Stimulated activated CD4-positive, alpha-beta T cell treated with anti-CD3 and anti-CD28 coated beads, Interleukin-15, amount 100 ng/mL, for 1 hour (primary cell): ENCODE measurements at regions not wholly inside any gene's neighbourhood (a gene's known extent, or its start where the extent isn't known, plus 50 kb on each side); places are given as distances from the start of the nearest gene placed in this dataset.
"Not testable (repeated sequence)": the region's sequence is repeated elsewhere in the genome, so short reads cannot be mapped to it uniquely, and the experiment has no call there.

ENCODE experiments used
- DNase-seq, 2 donors: peaks; one replicate each; pipeline ENCODE4 v3.0.0-alpha.2; 2020; ENCODE audit warnings: low read depth in 1 of 2, low spot score in 1 of 2

DNA sequence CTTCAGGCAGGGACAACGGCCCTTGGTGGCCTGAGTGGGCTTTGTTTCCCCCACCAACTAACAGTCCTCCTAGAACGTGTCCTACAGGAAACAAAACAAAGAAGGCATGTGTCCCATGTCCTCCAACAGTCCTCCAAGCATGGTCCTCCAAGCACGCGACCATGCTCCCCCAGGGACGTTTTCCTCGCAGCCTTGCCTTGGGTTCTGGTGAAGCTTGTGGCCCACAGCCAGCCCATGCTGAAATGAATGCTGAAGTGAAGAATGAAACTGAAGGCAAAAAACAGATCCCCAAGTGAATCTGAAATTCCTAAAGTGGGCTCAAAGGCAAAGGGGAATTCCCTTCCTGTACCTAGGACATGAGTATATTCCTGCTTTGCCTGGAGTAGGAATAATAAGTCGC lies 176.6 kb downstream of the JCAD start:
- DNase-seq: no peak

DNA sequence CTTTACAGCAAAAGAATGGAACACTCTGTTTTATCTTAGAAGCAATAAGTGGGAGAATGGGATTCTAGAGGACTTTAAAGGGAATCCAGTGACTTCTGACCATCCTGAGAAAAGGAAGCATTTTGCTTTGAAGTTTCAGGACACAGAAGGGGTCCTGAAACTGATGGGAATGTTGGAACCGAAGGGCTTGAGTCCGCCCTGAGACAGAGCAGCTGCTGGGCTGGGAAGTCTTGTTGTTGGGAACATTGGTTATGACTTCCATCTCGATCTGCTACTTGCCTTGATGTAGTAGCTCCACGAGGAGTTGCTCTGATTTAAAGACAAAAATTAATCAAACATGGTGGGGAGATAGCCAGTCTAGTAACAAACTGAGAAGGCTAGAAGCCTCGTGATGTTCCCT lies 177.6 kb downstream of the JCAD start:
- DNase-seq: no peak

DNA sequence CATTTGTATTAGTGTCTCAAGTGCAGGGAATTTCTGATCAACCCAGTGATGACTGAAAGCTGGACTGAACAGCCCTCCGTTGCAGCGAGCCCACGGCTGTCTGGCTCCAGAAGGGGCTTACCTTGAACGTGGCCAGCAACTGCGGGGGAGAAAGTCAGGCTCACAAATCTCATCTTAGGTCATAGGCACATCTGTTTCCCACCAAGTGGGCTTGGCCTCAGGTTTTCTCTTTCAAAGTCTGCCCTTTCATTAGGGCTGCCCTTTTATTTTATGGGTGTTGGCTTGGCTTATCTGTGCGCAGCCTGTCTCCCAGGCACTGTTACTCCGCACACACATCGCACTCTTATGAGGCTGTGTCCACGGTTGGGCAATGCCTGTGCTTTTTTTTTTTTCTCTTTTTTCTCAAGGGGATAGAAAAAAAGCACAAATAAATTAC lies 178.0 kb downstream of the JCAD start:
- DNase-seq: no peak

DNA sequence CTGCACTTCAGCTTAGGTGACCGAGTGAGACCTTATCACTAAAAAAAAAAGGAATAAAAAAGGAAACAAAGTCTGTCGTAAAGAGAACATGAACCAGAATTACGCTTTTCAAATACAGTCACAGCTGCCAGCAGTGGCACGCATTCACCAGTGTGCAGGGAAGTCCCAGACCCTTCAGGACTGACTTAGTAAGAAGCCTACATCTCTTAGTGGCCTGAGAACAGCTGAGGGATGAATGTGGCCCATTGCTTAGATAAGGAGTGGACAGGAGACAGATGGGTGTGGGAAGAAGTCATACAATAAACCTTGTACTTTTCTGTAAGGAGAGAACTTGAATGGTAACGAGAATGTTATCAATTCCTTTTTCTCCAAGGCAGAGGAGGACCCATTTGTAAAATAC lies 178.5 kb downstream of the JCAD start:
- no peak for DNase-seq

DNA sequence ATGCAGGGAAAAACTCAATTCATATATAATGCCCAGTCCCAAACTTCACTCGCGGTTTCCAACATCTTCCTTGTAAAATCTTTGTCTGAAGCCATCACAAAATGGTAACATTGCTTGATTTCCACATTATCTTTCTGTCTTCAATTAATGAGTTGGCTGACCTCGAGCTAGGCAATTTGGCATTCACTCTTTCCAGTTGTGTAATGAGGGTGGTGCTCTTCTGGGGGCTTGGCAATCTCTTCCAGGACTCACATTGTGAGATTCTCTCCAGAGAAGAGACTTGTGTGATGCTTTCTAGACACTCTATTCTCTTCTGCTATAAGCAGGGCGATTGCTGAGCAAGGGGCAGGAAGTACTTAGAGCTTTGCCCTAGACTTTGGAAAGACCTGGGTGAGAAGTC lies 179.5 kb downstream of the JCAD start:
- DNase-seq: no peak

DNA sequence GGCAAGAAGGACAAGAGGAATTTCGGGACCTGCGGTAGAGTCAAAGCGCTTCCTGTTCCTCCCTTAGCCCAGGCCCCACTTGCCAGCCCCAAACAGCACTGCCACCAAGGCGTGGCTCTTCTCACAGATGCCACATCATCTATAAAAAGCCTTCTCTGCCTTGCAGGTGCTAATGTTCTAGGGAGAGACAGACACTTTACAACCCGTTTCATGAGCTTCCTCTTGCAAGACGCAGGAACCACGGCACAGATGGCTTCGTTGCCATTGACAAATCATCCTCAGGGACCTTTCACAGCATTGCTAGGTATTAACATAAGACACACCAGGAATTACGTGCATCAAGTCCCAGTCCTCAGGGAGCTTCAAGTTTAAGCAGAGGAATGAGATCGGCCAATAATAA lies 180.9 kb downstream of the JCAD start:
- no peak for DNase-seq

DNA sequence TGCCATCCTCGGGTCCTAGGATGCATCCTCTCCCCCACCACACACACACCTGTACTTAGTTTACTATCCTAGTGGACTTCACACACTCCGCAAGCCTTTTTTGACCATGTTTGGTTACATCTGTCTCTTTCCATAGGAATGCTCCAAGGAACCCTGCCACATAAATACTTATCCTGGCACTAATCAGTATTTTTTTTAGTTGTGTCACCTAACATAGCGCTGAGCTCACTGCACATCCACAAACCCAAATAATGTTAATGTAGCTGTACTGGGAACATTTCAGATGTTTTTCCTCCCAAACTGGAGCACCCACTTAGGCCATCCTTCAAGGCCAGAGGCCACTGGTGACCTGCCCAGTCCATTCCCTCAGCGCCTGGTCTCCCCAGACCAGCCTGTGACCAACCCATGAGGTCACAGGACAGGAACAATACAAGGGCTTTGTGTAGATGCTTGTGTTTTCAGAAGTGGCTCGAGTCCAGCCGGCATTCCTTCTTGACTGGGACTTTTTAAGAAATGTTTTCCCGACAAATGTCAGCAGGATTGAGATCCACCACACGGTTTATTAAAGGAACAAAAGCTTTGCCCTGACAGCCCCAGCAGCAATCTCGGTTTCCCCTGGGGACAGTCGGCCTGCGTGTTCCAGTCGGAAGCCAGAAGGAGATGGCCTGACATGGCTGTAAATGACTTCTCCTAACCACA lies 181.4 kb downstream of the JCAD start:
- DNase-seq: no peak

DNA sequence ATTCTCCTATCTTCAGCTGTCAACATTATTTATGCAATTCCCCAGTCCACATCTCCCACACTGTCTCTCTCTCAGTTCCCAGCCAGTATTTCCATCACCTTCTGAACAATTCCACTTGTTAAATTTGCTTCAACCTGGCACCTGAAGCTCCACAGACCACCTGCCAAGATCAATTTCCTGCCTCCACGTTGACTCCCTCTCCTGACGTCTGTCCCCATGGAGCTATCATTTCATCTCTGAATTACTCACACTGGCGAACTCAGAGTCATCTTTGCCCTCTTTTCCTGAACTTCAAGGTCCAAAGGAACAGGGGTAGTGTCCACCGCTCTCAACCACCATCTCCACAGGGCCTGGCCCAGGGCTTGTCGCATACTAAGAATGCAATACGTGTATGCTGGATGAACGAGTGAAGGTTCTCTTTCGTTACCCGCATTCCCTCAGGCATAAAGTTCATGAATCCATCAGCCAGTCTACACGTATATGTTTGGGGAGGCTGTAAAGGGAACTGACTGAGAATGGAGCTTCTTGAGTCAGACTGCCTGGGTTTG lies 183.3 kb downstream of the JCAD start:
- DNase-seq: no peak

DNA sequence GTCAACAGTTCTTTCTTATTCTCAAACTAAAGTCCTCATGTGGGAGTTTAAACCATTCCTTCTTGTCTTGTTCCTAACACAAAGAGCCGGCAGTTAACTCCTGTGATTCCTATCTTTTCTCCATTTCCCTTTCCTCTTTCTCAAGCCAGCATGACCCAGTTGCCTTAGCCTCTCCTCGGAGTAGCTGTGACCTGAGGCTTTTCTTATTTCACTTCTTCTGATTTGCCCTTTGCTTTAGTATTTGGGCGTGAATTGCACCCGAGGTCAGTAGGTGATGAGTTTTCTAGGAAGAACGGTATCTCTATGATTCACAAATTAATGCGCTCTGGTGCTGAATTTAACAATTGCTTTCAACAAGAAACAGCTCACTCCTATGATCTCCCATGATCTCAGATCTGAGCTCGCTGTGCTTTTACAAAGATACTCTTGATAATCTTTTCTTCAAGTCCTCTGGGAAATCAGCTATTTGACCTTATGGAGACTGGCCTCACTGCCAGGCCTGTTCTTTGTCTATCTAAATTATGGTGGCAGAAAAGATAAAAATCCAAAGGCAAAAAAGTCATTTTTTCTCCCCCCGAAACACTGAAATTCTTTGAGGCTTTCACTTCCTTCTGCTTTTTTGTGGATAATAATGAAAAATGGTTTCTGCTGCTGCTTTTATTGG lies 184.6 kb downstream of the JCAD start:
- DNase-seq: no peak

DNA sequence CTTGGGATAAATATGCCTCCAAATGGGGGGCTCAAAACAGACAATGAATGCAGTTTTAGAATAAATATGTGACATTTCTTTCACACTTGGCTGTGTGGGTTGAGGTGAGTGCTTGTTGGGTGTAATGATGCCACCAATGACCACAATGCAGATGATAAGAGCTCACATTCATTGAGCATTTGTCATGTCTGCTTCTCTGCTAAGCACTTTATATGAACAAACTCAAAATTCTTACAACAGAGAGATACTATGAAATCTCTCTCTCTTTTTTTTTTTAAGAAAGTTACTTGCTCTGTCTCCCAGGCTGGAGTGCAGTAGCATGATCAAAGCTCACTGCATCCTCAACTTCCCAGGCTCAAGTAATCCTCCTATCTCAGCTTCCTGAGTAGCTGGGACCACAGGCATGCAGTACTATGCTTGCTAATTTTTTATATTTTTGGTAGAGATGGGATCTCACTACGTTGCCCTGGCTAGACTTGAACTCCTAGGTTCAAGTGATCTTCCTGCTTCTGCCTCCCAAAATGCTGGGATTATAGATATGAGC lies 185.4 kb downstream of the JCAD start:
- DNase-seq: no peak

DNA sequence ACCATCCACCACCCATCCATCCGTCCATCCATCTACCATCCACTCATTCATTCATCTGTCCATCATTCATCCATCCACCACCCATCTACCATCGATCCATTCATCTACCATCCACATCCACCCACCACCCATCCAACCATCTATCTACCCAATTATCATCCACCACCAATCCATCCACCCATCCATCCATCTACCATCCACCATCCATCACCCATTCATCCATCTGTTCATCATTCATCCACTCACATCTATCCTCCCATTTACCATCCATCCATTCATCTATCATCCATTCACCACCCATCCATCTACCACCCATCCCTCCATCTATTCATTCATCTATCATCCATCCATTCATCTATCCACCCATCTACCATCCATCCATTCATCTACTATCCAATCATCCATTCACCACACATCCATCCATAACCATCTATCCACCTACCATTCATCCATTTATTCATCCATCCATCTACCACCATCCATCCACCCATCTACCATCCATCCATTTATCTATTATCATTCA lies 188.8 kb downstream of the JCAD start:
- no peak for DNase-seq

DNA sequence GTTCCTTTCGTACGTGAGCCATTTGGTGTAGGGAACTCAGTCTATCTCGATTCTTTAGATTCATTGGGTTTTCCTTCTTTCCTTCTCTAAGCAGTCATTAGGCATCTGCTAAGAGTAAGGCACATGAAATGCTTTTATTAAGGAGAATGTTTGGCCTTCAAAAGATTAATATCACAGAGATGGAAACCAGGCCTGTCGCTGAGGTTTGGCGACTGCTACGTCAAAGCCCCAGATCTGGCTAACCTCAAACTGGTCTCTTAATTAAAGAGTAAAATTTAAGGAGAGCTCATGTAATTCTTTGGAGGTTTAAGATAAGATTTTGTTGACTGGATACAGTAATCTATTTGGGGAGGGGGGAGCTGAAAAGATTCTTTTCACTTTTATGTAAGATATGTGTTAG lies 189.8 kb downstream of the JCAD start:
- no peak for DNase-seq

DNA sequence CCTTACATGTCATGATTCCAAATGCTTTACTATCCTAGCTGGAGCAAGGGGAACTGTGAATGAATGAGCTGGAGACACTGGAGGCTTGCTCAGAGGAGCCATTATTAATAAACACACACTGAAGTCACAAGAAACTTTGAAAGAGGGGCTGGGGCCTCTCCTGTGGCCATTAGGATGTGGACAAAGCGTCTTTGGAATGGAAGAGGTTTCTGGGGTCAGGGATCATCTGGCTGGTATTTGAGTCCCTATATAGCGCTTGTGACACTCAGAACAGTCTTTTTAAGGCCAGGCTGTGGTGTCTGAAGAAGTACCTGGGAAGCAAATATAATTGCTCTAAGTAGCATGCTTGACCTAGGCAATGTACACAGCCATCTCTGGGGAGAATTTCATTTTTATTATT lies 193.0 kb downstream of the JCAD start:
- DNase-seq: no peak

DNA sequence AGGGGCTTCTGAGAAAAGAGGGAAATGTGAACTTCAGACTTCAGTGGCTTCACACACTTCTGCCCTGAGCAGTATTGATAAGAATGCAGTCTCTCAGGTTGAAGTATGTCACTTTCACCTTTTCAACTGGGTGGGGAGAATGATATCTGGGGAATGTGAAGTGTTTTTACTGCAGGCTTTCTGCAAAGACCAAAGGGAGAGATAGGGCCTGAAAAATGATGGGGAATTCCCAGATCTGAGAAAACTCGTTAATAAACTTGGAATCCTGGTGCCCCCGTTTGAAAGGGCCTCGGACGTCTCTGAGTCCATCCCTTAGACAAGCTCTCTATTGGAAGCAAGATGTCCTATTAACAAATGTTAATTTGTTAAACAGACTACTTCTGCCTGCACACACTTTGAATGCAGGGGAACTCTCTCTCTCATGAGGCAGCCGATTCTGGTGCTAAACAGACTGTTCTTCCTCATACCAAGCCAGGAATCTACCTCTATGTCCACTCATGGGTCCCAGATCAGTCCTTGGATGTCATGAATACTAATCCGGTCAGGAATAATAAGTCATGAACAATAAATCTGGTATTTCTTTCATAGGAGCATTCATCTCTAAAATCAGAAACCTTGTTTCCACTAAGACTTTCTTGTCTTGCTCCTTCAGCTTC lies 193.6 kb downstream of the JCAD start:
- DNase-seq: no peak

DNA sequence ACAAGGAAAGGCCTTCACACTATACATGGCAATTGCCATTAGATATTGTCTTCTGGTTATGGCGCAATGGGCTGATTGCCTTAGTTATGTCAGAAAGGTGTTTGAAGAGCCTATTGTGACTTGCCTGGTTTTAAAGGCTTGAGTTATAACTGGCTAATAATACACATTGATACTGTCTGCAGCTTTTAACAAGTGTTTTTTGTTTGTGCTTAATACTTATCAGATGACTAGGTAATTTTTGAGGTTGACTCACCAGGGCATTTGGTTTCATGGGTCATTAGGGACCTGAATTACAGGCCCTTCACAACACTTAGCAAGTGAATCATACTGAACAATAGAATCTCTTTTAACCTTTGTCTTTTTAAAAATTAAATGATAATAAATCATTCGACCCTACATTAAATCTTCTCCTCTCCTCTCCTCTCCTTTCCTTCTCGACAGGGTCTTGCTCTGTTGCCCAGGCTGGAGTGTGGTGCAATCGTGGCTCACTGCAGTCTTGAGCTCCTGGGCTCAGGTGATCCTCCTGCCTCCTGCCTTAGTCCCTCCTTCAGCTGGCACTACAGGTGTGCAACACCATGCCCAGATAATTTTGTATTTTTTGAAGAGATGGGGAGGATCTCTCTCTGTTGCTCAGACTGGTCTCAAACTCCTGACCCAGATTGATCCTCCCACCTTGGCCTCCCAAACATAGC lies 196.3 kb downstream of the JCAD start:
- DNase-seq: no peak

DNA sequence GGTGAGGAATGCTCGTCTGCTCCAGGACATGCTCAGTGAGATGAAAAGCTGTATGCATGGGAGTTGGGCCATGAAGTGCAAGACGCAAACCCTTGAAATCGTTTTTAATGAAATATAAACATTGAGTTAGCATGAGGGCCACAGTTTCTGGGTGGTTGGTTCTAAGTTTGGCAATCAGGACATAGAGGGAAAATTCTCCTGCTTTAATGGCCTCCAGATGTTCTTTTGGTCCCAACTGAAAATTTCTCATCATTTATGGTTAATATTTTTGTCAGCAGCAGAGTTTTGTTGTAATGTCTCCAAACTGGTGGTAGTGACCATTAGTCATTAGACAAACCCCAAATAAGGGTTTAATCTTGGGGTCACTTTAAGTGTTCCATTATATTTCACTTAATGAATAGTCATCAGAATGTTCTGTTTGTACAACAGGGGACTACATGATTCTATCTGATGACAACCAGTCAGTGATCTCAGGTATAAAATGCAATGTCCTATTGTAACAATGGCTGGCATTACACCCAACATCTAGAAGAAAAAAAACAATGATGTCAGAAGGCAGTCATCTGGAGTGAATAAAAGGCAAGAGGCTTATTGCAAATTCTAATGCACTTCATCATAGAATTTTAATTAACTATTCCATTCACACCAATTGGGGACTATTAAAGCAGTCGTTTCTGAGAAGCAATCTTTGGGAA lies 197.4 kb downstream of the JCAD start:
- no peak for DNase-seq

DNA sequence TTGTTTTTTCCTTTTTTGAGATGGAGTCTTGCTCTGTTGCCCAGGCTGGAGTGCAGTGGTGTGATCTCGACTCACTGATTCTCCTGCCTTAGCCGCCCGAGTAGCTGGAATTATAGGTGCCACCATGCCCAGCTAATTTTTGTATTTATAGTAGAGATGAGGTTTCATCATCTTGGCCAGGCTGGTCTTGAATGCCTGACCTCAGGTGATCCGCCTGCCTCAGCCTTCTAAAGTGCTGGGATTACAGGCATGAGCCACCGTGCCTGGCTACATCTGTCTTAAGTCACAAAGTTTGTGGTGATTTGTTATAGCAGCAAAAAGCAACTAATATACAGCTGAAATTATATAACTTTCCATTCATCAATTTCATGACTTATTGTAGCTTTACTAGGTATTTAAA lies 198.2 kb downstream of the JCAD start:
- DNase-seq: not testable (repeated sequence)

DNA sequence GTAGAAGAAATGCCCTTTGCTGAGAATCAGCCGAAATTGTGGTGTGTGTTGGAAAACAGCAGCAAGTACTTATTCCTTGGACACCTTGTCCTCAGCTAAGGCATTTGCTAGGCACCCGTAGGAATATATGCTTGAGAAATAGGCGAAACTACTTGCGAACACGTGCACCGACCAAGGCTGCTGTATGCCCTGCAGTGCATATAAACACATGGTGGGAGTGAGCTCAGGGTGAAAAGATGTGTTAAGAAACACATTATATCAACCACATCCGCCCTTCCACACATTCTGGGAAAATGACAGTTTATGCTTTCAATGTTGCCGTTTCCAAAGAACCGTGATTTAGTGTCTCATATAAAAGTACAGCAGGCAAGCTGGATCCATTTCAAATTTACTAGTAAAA lies 199.2 kb downstream of the JCAD start:
- DNase-seq: no peak

DNA sequence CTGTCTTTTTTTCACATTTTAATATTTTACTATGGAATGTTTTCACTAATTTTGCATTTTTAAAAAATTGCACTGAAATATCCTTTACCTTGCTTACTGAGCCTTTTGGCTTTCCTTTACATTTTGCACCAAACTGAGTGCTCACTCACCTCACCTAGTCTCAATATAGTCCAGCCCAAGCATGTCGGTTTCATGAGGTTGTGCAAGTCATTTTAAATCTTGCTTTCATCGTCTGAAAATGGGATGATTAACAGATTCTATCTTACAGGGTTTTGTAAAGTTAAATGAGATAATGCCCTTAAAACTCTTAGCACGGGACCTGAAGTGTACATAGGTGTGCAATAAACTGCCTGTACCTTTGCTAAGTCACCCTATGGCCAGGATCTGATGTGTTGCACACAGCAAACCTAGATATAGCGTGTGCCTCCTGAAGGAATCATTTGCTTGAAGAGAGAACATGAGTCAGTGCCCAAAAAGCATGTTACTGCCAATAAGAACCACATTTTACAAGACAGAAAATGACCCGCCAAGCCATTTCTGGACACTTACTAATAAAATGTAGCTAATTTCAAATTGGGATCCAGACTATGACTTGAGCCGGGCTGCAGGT lies 199.8 kb downstream of the JCAD start:
- no peak for DNase-seq

DNA sequence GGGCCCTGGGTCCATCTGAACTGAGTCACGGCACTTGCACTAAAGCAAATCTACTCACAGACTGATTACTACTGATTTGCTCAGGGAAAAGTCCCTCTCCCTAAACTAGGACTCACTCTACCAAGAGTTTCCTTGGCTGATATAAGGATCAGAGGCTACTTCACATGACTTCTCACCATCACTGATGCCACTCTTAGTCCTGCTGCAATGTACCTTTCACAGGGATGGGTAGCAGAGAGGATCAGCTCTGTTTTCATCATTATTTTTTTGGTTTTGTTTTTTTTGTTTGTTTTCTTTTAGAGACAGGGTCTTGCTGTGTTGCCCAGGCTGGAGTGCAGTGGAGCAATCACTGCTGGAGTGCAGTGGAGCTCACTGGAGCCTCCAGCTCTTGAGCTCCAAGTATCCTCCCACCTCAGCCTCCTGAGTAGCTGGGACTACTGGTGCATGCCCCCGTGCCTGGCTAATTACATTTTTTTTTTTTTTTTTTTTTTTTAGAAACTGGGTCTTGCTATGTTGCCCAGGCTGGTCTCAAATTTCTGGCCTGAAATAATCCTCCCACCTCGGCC lies 200.6 kb downstream of the JCAD start:
- no peak for DNase-seq
